ENCODE measurements at regions not wholly inside any gene's neighbourhood (a gene's known extent, or its start where the extent isn't known, plus 50 kb on each side); places are given as distances from the start of the nearest gene placed in this dataset.

DNA sequence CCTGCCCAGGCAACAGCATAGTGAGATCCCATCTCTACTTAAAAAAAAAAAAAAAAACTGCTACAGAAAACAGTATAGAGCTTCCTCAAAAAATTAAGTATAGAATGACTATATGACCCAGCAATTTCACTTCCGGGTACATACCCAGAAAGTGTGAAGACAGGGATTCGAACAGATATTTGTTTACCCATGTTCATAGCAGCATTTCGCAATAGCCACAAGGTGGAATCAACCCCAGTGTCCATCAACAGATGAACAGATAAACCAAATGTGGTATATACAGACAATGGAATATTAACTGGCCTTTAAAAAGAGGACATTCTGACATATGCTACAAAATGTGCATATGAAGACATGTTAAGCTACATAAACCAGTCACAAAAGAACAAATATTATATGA lies 95.5 kb downstream of the CHD9NB start:
- Histone ChIP-seq H3K79me2 (ENCODE audit: control insufficient read depth, insufficient read depth, low read length) (no peaks in the 10 kb centered on the region), H2AFZ (ENCODE audit: control insufficient read depth, low read depth, low read length) (no peak overlapping the region), H3K9me3 (replicated peaks; ENCODE audit: control insufficient read depth, insufficient read depth, low read length) (no peaks in the 10 kb centered on the region), H3K4me2 (ENCODE audit: control insufficient read depth, insufficient read depth) (no peak overlapping the region), H3K27ac (ENCODE audit: control insufficient read depth, insufficient read depth) (no peak overlapping the region), H3K4me3 (no peak overlapping the region), H3K4me1 (ENCODE audit: control insufficient read depth, insufficient read depth, low read length) (no peaks in the 10 kb centered on the region), H3K36me3 (ENCODE audit: control insufficient read depth in 2 of 2, insufficient read depth in 2 of 2, low read length in 1 of 2) (no peaks in the 10 kb centered on the region), H4K20me1 (ENCODE audit: control insufficient read depth, insufficient read depth) (no peaks in the 10 kb centered on the region), H3K9ac (ENCODE audit: control insufficient read depth, insufficient read depth, low read length) (no peak overlapping the region), H3K27me3 (replicated peaks in 1 of 2; ENCODE audit: control insufficient read depth in 2 of 2, insufficient read depth in 2 of 2, low read length in 1 of 2) (no peaks in the 10 kb centered on the region)
- CTCF ChIA-PET, result interaction anchor here (0.6 to 1.0 kb wide), 2 partner anchors 9 to 14 kb away, joined by 3 read pairs; no protein-coding TSS in a partner anchor
- TF ChIP-seq ZNF274 (IDR thresholded peaks at IDR 0.05; ENCODE audit: insufficient read depth, insufficient read length) (no peak), SREBF2 (IDR thresholded peaks at IDR 0.05; ENCODE audit: low read length) (no peak), SUPT20H (IDR thresholded peaks at IDR 0.05; ENCODE audit: borderline replicate concordance, control insufficient read depth, low read depth, low read length) (no peak), KDM1A (IDR thresholded peaks at IDR 0.05; ENCODE audit: borderline replicate concordance) (no peak), BACH1 (IDR thresholded peaks at IDR 0.05; ENCODE audit: borderline replicate concordance) (no peak)
- TF ChIP-seq, protein P1, sequence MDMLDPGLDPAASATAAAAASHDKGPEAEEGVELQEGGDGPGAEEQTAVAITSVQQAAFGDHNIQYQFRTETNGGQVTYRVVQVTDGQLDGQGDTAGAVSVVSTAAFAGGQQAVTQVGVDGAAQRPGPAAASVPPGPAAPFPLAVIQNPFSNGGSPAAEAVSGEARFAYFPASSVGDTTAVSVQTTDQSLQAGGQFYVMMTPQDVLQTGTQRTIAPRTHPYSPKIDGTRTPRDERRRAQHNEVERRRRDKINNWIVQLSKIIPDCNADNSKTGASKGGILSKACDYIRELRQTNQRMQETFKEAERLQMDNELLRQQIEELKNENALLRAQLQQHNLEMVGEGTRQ (IDR thresholded peaks at IDR 0.05; ENCODE audit: borderline replicate concordance, low read depth, low read length), result no peak
- RAD21 ChIA-PET (ENCODE audit: unreplicated experiment), result no interaction called here
- SMC1A ChIA-PET (ENCODE audit: uncharacterized antibody, unreplicated experiment), result interaction anchor here (1.5 kb wide), 1 partner anchor 10 kb away, joined by 3 read pairs; no protein-coding TSS in a partner anchor
- DNase-seq (ENCODE audit: low read depth, low spot score) (no peak), ATAC-seq (no peak), FAIRE-seq (no peak)
- WGBS (ENCODE audit: insufficient coverage, insufficient replicate concordance, low lambda C conversion rate, missing lambda C conversion rate), result 42% methylated on average over 3 of the region's 3 CpGs
- POLR2A ChIA-PET, result no interaction called here
- in situ Hi-C loops (cut with MboI) (no loop called here), intact Hi-C loops (cut with micrococcal nuclease; ENCODE audit: unreplicated experiment) (no loop called here)
- BruUV-seq (replicated peaks), result no TSS peak

DNA sequence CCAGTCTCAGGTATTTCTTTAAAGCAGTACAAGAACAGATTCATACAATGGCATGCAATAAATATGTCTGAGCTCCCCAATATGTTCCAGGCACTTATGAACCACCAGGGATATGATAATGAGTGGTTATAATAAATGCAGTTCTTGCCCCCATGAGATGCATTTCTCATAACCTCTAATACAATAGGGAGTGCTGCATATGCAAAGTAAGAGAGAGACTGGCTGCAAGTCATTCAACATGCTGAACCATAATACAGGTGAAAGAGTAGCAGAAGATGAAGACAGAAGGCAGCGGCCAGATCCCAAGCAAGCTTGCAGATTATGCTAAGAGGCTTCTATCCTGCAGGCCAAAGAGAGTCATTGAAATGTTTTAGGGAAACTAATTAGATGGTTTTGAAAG lies 96.7 kb downstream of the CHD9NB start:
- no peaks in the 10 kb centered on the region for H3K27me3 ChIP-seq (replicated peaks in 1 of 2; ENCODE audit: control insufficient read depth in 2 of 2, insufficient read depth in 2 of 2, low read length in 1 of 2)
- no TSS peak for BruUV-seq (replicated peaks)
- intact Hi-C loops (cut with micrococcal nuclease; ENCODE audit: unreplicated experiment), result no loop called here
- no peak for ATAC-seq
- no peak overlapping the region for H3K4me2 ChIP-seq (ENCODE audit: control insufficient read depth, insufficient read depth)
- no peaks in the 10 kb centered on the region for H3K36me3 ChIP-seq (ENCODE audit: control insufficient read depth in 2 of 2, insufficient read depth in 2 of 2, low read length in 1 of 2)
- in situ Hi-C loops (cut with MboI), result no loop called here
- SMC1A ChIA-PET (ENCODE audit: uncharacterized antibody, unreplicated experiment), result interaction anchor here (1.5 kb wide), 1 partner anchor 11 kb away, joined by 3 read pairs; no protein-coding TSS in a partner anchor
- no peak overlapping the region for H3K4me3 ChIP-seq
- no peak overlapping the region for H3K9ac ChIP-seq (ENCODE audit: control insufficient read depth, insufficient read depth, low read length)
- H4K20me1 ChIP-seq (ENCODE audit: control insufficient read depth, insufficient read depth), result no peaks in the 10 kb centered on the region
- 0% methylated on average over 1 of the region's 1 CpG for WGBS (ENCODE audit: insufficient coverage, insufficient replicate concordance, low lambda C conversion rate, missing lambda C conversion rate)
- H3K9me3 ChIP-seq (replicated peaks; ENCODE audit: control insufficient read depth, insufficient read depth, low read length), result no peaks in the 10 kb centered on the region
- POLR2A ChIA-PET, result no interaction called here
- no peak for DNase-seq (ENCODE audit: low read depth, low spot score)
- H2AFZ ChIP-seq (ENCODE audit: control insufficient read depth, low read depth, low read length), result no peak overlapping the region
- CTCF ChIA-PET, result no interaction called here
- no peaks in the 10 kb centered on the region for H3K79me2 ChIP-seq (ENCODE audit: control insufficient read depth, insufficient read depth, low read length)
- no peak for FAIRE-seq
- no peaks in the 10 kb centered on the region for H3K4me1 ChIP-seq (ENCODE audit: control insufficient read depth, insufficient read depth, low read length)
- RAD21 ChIA-PET (ENCODE audit: unreplicated experiment), result no interaction called here
- H3K27ac ChIP-seq (ENCODE audit: control insufficient read depth, insufficient read depth), result no peak overlapping the region
- TF ChIP-seq HCFC1 (IDR thresholded peaks at IDR 0.05; ENCODE audit: low read length) (no peak), EP300 (IDR thresholded peaks at IDR 0.05; ENCODE audit: borderline replicate concordance in 1 of 2, control insufficient read depth in 1 of 2, low read depth in 2 of 2, low read length in 2 of 2) (no peak), POLR2AphosphoS2 (IDR thresholded peaks at IDR 0.05; ENCODE audit: low read depth, low read length) (no peak), TCF7 (IDR thresholded peaks at IDR 0.05; ENCODE audit: borderline replicate concordance) (no peak), GATAD2B (conservative IDR thresholded peaks at IDR 0.05; ENCODE audit: low read depth) (no peak), ZNF384 (IDR thresholded peaks at IDR 0.05; ENCODE audit: borderline replicate concordance, low read depth, low read length) (no peak), KLF5 (IDR thresholded peaks at IDR 0.05; ENCODE audit: partially characterized antibody) (no peak), NFXL1 (IDR thresholded peaks at IDR 0.05; ENCODE audit: borderline replicate concordance) (no peak)
- TF ChIP-seq, protein P2, sequence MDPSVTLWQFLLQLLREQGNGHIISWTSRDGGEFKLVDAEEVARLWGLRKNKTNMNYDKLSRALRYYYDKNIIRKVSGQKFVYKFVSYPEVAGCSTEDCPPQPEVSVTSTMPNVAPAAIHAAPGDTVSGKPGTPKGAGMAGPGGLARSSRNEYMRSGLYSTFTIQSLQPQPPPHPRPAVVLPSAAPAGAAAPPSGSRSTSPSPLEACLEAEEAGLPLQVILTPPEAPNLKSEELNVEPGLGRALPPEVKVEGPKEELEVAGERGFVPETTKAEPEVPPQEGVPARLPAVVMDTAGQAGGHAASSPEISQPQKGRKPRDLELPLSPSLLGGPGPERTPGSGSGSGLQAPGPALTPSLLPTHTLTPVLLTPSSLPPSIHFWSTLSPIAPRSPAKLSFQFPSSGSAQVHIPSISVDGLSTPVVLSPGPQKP (IDR thresholded peaks at IDR 0.05; ENCODE audit: low read depth, low read length), result no peak

Data from GM12878 (cell line).